ENCODE measurements at regions not wholly inside any gene's neighbourhood (a gene's known extent, or its start where the extent isn't known, plus 50 kb on each side); places are given as distances from the start of the nearest gene placed in this dataset.
"Not testable (repeated sequence)": the region's sequence is repeated elsewhere in the genome, so short reads cannot be mapped to it uniquely, and the experiment has no call there.

DNA sequence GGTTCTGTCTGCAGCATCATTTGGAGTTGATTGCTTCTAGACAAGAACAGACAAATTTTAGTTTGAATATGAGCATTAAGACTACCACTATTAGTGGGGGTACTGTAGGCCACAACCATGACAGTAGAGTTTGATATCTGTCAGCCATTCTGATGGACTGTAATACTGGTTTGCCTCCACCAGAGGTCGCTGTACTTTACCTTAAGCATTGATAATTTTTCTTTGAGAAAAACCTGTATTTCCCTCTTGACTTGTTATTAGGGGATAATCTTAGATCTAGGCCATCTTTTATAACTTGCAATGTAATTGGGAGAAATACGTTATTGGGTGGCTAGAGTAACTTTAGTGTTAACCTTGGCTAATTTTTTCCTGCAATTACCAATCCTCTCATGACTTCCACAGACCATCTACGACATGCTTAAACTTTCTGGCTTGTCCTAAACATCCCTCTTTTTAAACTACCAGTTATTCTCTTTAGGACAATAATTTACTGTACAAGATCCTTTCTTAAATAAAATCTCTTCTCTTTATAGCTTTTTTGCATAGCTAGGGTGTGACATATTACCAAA lies 562.4 kb downstream of the MAGEB5 start:
- Histone ChIP-seq H3K36me3 (no peaks in the 10 kb centered on the region), H3K4me3 (no peak overlapping the region), H3K27ac (no peak overlapping the region), H4K20me1 (no peaks in the 10 kb centered on the region), H3K9me3 (replicated peaks in 1 of 11) (peaks cover 47 to 64% (median 56%) of the 10 kb centered on the region in 11 experiments), H3K4me1 (no peaks in the 10 kb centered on the region), H3K27me3 (peaks cover 20 to 74% (median 49%) of the 10 kb centered on the region in 11 experiments; a peak in 20 of 22 replicates), H3K9ac (no peak overlapping the region), H3K4me2 (no peak overlapping the region)
- no peak for TF ChIP-seq Cebpa-rat (IDR thresholded peaks at IDR 0.05)

DNA sequence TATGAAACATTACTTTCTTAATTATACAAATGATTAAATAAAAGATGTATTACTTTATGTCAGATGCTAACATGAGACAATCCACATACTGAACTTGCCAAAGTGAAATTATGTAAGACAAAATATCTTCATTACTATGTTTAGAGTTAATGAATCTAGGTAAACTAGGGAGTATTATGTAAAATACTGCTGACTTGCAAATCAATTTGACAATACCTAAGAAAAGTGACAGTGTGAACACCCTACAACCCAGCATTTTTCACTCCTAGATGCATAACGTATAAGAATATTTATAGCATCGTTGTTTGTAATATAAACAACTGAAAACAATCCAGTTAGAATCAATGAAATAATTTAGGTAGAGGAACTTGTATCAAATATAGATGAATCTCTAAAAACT lies 546.3 kb downstream of the MAGEB5 start:
- H3K4me3 ChIP-seq: no peak overlapping the region
- no peaks in the 10 kb centered on the region for H4K20me1 ChIP-seq
- H3K9ac ChIP-seq: no peak overlapping the region
- H3K27ac ChIP-seq: no peak overlapping the region
- no peaks in the 10 kb centered on the region for H3K4me1 ChIP-seq
- TF ChIP-seq Cebpa-rat (IDR thresholded peaks at IDR 0.05): no peak
- H3K27me3 ChIP-seq: peaks cover 27 to 92% (median 73%) of the 10 kb centered on the region in 11 experiments
- H3K9me3 ChIP-seq (replicated peaks in 1 of 11): peaks cover 0 to 5% (median 0%) of the 10 kb centered on the region in 11 experiments; a peak in 1 of 22 replicates
- H3K4me2 ChIP-seq: no peak overlapping the region
- H3K36me3 ChIP-seq: no peaks in the 10 kb centered on the region

DNA sequence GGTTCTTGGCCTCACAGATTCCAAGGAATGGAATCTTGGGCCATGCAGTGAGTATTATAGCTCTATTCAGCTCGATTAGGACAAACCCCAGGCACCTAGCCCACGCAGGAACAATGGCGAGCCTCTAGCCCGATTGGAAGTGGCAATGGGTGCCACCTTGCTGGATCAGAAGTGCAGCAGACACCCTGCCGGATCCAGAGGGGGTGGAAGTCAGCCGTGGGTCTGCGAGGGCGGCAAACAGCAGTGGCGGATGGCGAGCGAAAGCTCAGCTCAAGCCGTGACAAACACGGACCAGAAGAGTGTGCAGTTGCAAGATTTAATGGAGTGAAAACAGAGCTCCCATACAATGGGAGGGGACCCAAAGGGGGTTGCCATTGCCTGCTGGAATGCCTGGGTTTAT lies 539.8 kb downstream of the MAGEB5 start:
- peaks cover 59 to 98% (median 86%) of the 10 kb centered on the region in 11 experiments for H3K27me3 ChIP-seq
- not testable (repeated sequence) for H3K9me3 ChIP-seq (replicated peaks in 1 of 11); H3K4me3 ChIP-seq; H3K36me3 ChIP-seq; H3K4me1 ChIP-seq; H3K27ac ChIP-seq; H3K9ac ChIP-seq; H4K20me1 ChIP-seq; H3K4me2 ChIP-seq

DNA sequence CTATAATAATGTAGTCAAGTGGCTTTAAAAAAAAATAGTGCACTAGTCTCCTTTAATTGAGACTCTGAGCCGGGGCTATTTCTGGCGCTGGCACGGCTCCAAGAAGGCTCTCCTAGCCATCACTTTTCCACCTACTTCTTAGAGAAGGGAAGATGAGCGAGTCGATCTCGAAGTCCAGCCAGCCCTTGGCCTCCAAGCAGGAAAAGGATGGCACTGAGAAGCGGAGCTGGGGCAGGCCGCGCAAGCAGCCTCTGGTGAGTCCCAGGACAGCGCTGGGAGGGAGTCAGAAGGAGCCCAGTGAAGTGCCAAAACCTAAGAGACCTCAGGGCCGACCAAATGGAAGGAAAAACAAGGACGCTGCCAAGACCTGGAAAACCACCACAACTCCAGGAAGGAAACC lies 531.9 kb downstream of the MAGEB5 start:
- Histone ChIP-seq H3K4me1 (peaks cover 0 to 8% (median 0%) of the 10 kb centered on the region in 10 experiments; a peak in 3 of 20 replicates), H3K4me3 (no peak overlapping the region), H4K20me1 (peaks cover 0 to 4% (median 0%) of the 10 kb centered on the region in 11 experiments; a peak in 3 of 22 replicates), H3K4me2 (no peak overlapping the region), H3K27me3 (peaks cover 68 to 98% (median 89%) of the 10 kb centered on the region in 11 experiments), H3K27ac (no peak overlapping the region), H3K36me3 (no peaks in the 10 kb centered on the region), H3K9ac (no peak overlapping the region), H3K9me3 (replicated peaks in 1 of 11) (peaks cover 0 to 7% (median 0%) of the 10 kb centered on the region in 11 experiments; a peak in 1 of 22 replicates)
- TF ChIP-seq Cebpa-rat (IDR thresholded peaks at IDR 0.05): no peak

DNA sequence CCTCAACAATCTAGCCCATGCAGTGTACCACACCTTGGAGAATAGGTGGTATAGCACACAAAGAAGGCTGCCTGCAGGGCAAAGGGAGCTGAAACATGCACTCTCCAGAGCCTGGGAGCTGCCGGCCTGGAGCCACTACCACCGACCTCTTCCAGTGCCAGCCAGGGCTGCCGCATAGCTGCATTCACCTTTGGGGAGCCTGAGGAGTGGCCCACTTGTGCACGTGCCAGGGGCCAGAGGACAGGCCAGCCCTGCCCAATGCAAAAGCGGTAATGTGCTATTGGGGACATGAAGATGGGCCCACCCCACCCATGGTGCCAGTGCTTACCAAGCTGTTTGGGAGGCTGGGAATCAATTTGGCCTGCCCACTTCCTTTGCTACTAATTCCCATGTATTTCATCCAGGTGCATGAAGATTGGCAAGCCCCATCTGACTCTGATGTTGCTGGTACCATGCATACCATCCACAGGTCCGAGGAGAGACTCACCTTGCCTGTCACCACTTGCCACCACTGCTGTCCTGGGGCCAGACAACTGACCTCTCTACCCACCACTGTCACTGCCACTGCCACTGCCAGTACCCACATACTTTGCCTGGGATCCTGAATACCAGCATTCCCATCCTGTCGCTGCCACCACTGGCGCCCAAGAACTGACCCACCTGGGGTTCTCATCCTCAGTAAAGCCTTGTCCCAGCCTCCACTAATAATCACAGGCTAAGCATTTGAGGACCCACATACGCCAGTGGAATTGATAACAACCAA lies 506.9 kb downstream of the MAGEB5 start:
- Histone ChIP-seq H4K20me1 (0 out of 22 replicates have a peak, but pooled peaks cover 0 to 5% (median 0%) of the 10 kb centered on the region in 11 experiments), H3K27me3 (peaks cover 12 to 57% (median 41%) of the 10 kb centered on the region in 11 experiments; a peak in 21 of 22 replicates), H3K4me2 (no peak overlapping the region), H3K36me3 (no peaks in the 10 kb centered on the region), H3K9me3 (replicated peaks in 1 of 11) (no peaks in the 10 kb centered on the region), H3K27ac (no peak overlapping the region), H3K9ac (no peak overlapping the region), H3K4me1 (no peaks in the 10 kb centered on the region), H3K4me3 (no peak overlapping the region)
- TF ChIP-seq Cebpa-rat (IDR thresholded peaks at IDR 0.05): no peak

DNA sequence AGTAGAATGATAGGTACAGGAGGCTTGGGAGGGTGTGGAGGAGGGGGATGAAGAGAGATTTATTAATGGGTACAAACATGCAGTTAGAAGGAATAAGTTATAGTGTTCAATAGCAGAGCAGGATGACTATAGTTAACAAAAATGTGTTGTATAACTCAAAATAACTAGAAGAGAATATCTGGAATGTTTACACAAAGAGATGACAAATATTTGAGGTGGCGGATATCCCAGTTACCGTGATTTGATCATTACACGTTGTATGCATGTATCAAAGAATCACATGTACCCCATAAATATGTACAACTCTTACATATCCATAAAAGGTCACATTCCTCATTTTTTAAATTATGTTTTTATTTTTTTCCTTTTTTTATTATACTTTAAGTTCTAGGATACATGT lies 456.6 kb downstream of the MAGEB5 start:
- TF ChIP-seq Cebpa-rat (IDR thresholded peaks at IDR 0.05): no peak
- H3K4me3 ChIP-seq: no peak overlapping the region

DNA sequence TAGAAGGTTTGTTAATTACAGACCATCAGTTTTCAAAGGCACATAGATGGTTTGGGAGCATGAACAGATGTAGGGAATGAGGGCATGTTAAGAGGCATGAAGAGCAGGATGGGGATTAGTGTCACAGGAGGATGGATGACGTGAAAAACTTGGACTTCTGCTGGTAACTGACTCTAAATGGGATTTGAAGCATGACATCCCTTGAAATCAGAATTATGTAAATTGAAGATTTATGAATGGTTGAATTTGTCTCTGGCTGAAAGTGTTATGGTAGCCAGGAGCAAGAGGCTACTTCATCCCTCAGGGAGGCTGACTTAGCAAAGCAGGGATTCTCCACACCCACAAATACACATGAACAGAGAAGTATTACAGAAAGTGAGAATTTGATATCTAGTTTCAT lies 454.6 kb downstream of the MAGEB5 start:
- Histone ChIP-seq H3K9me3 (replicated peaks in 1 of 11) (no peaks in the 10 kb centered on the region), H4K20me1 (no peaks in the 10 kb centered on the region), H3K4me3 (no peak overlapping the region), H3K9ac (no peak overlapping the region), H3K4me1 (no peaks in the 10 kb centered on the region), H3K27ac (no peak overlapping the region), H3K27me3 (peaks cover 39 to 81% (median 72%) of the 10 kb centered on the region in 11 experiments), H3K36me3 (no peaks in the 10 kb centered on the region), H3K4me2 (no peak overlapping the region)
- TF ChIP-seq Cebpa-rat (IDR thresholded peaks at IDR 0.05): no peak

More for the DNA sequence above, 456.6 kb downstream of the MAGEB5 start:
- H3K36me3 ChIP-seq: no peaks in the 10 kb centered on the region
- no peaks in the 10 kb centered on the region for H4K20me1 ChIP-seq
- H3K4me1 ChIP-seq: no peaks in the 10 kb centered on the region
- peaks cover 39 to 84% (median 71%) of the 10 kb centered on the region in 11 experiments for H3K27me3 ChIP-seq
- H3K4me2 ChIP-seq: no peak overlapping the region
- no peak overlapping the region for H3K9ac ChIP-seq
- no peaks in the 10 kb centered on the region for H3K9me3 ChIP-seq (replicated peaks in 1 of 11)
- H3K27ac ChIP-seq: no peak overlapping the region

DNA sequence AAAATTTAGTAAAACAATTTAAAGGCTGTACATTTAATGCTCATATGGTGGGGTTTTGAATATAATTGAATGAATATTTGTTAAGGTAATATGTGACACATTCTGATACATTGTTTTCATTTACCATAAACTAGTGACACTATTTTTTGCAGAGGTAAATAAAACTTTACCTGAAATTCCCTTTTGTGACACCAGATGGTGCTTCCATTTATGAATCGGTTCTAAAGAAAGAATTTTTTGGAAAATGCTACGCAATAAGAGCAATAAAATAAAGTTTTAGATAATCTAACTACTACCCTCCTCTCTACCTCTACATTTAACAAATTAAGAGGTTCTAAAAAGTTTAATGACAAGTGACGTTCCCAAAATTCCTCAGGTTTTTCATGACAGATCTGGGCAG lies 448.9 kb downstream of the MAGEB5 start:
- H3K4me3 ChIP-seq: no peak overlapping the region
- no peak overlapping the region for H3K4me2 ChIP-seq
- peaks cover 56 to 98% (median 89%) of the 10 kb centered on the region in 11 experiments for H3K27me3 ChIP-seq
- no peaks in the 10 kb centered on the region for H3K36me3 ChIP-seq
- H3K4me1 ChIP-seq: no peaks in the 10 kb centered on the region
- H3K9ac ChIP-seq: no peak overlapping the region
- no peaks in the 10 kb centered on the region for H3K9me3 ChIP-seq (replicated peaks in 1 of 11)
- no peak for TF ChIP-seq Cebpa-rat (IDR thresholded peaks at IDR 0.05)
- H4K20me1 ChIP-seq: no peaks in the 10 kb centered on the region
- no peak overlapping the region for H3K27ac ChIP-seq

DNA sequence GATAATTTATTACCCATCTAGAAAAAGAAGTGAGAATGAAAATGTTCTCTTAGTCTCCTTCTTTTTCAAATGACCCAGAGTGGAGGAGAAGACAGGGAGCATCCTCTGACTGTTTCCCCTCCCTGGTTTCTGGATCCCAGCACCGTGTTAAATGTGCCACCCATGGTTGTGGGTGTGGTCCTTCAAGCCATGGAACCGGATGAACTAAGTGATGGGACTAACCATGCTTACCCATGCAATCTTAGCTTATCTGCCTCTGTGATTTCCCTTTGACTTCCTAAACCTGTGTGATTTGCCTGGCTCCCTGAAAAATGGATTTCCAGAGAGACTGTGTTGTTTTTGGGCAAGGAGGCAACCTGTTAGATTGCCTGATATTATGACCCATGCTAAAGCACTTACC lies 437.1 kb downstream of the MAGEB5 start:
- no peak overlapping the region for H3K27ac ChIP-seq
- no peaks in the 10 kb centered on the region for H3K36me3 ChIP-seq
- peaks cover 38 to 63% (median 46%) of the 10 kb centered on the region in 11 experiments for H3K9me3 ChIP-seq (replicated peaks in 1 of 11)
- H3K9ac ChIP-seq: no peak overlapping the region
- peaks cover 9 to 60% (median 42%) of the 10 kb centered on the region in 11 experiments; a peak in 20 of 22 replicates for H3K27me3 ChIP-seq
- H3K4me2 ChIP-seq: no peak overlapping the region
- H3K4me1 ChIP-seq: no peaks in the 10 kb centered on the region
- TF ChIP-seq Cebpa-rat (IDR thresholded peaks at IDR 0.05): no peak
- no peaks in the 10 kb centered on the region for H4K20me1 ChIP-seq
- no peak overlapping the region for H3K4me3 ChIP-seq

Data from BLaER1 treated with 17β-estradiol and CSF1 and Interleukin-3, amounts not matched to agents 10 nM and 100 nM (cell line).